Upper lobe of left lung (tissue), 6 donors: ENCODE measurements at regions not wholly inside any gene's neighbourhood (a gene's known extent, or its start where the extent isn't known, plus 50 kb on each side); places are given as distances from the start of the nearest gene placed in this dataset.
A peak's percentile ranks its signal among the peaks of the same experiment; 100 is the strongest.
"Not testable (repeated sequence)": the region's sequence is repeated elsewhere in the genome, so short reads cannot be mapped to it uniquely, and the experiment has no call there.

ENCODE experiments used
- ATAC-seq, 2 donors: fragments of 200-7000 bp; cut with Tn5 transposase; one replicate each; pipeline ENCODE4 v1.9.1; 2022; ENCODE audit warnings: mild to moderate bottlenecking in 2 of 2, moderate library complexity in 2 of 2; ENCODE audit not compliant: low FRiP score in 2 of 2
- DNase-seq, 2 donors: peaks; one replicate each; pipeline ENCODE4 v3.0.0-alpha.2; 2019 to 2020
- H3K27ac ChIP-seq, 4 donors: fragments of 200-600 bp; sonication (generic); one replicate each; pipeline ENCODE4 v1.5.1; 2016 to 2019
- H3K27me3 ChIP-seq, 4 donors: fragments of 200-600 bp; sonication (generic); one replicate each; pipeline ENCODE4 v1.5.1; 2017 to 2019
- H3K36me3 ChIP-seq, 4 donors: fragments of 200-600 bp; sonication (generic); one replicate each; pipeline ENCODE4 v1.5.1; 2016 to 2019
- H3K4me1 ChIP-seq, 4 donors: fragments of 200-600 bp; sonication (generic); one replicate each; pipeline ENCODE4 v1.5.1; 2018 to 2019
- H3K4me3 ChIP-seq, 4 donors: fragments of 200-600 bp; sonication (generic); one replicate each; pipeline ENCODE4 v1.5.1; 2017 to 2019; ENCODE audit warnings: mild to moderate bottlenecking in 2 of 4, moderate library complexity in 1 of 4
- H3K9me3 ChIP-seq, 4 donors: fragments of 200-600 bp; sonication (generic); one replicate each; pipeline ENCODE4 v1.5.1; 2018 to 2019
- CTCF ChIP-seq, 6 experiments: fragments of 450-650 bp in 4 of 6; fragments of 200-600 bp in 2 of 6; sonication (generic) in 2 of 6; IDR thresholded peaks; one replicate each; pipeline ENCODE4 v1.5.1; 2016 to 2019; ENCODE audit warnings: antibody characterized with exemption in 6 of 6
- EP300 ChIP-seq, 4 donors: sonication (generic); formaldehyde crosslinking; IDR thresholded peaks; one replicate each; pipeline ENCODE4 v1.5.1; 2017; ENCODE audit warnings: antibody characterized with exemption in 4 of 4, control low read depth in 2 of 4
- POLR2A ChIP-seq, 4 donors: fragments of 450-650 bp; IDR thresholded peaks; one replicate each; pipeline ENCODE4 v1.5.1; 2016 to 2017; ENCODE audit warnings: antibody characterized with exemption in 4 of 4, mild to moderate bottlenecking in 2 of 4
- POLR2AphosphoS5 ChIP-seq, 2 donors: sonication (generic); formaldehyde crosslinking; IDR thresholded peaks; one replicate each; pipeline ENCODE4 v1.5.1; 2017; ENCODE audit warnings: antibody characterized with exemption in 2 of 2
- WGBS, 2 donors: methylation state at CpG; one replicate each; pipeline ENCODE4 v1.1.5; 2017 to 2018; 5-methylcytosine and 5-hydroxymethylcytosine counted together
- donor health status: DM: no; HTN: no; CAD: no; lungs with moderate emphysema.
- donor health status: DM: no; HTN: yes; CAD: no; lungs with severe emphysema.

- TF ChIP-seq EP300 (IDR thresholded peaks at IDR 0.05) (no peak), POLR2A (IDR thresholded peaks at IDR 0.05) (no peak), POLR2AphosphoS5 (IDR thresholded peaks at IDR 0.05) (no peak), CTCF (IDR thresholded peaks at IDR 0.05) (no peak)
- DNase-seq = no peak
- H3K4me1 ChIP-seq = no peaks in the 10 kb centered on the region
- WGBS, 2 donors = 43 to 51% methylated on average over 7 of the region's 7 CpGs
- ATAC-seq = no peak
- H3K27ac ChIP-seq = no peak overlapping the region
- H3K36me3 ChIP-seq = no peaks in the 10 kb centered on the region
- H3K9me3 ChIP-seq = no peaks in the 10 kb centered on the region
- H3K4me3 ChIP-seq = no peak overlapping the region
- no peaks in the 10 kb centered on the region for H3K27me3 ChIP-seq
Measured at GRCh38 chr5:174900240-174900865, 176.0 kb downstream of the MSX2 start.

- no peak overlapping the region for H3K27ac ChIP-seq
- no peaks in the 10 kb centered on the region for H3K36me3 ChIP-seq
- 71 to 76% methylated on average over 4 of the region's 4 CpGs for WGBS, 2 donors
- DNase-seq (no peak), ATAC-seq (no peak)
- no peaks in the 10 kb centered on the region for H3K27me3 ChIP-seq
- no peaks in the 10 kb centered on the region for H3K9me3 ChIP-seq
- no peak overlapping the region for H3K4me3 ChIP-seq
- TF ChIP-seq POLR2A (IDR thresholded peaks at IDR 0.05) (no peak), CTCF (IDR thresholded peaks at IDR 0.05) (no peak)
- H3K4me1 ChIP-seq = no peaks in the 10 kb centered on the region
Measured at GRCh38 chr5:174897281-174897950, 173.0 kb downstream of the MSX2 start.

GRCh38 chr5:174895360-174895759 is 171.0 kb downstream of the MSX2 start:
- H3K9me3 ChIP-seq = no peaks in the 10 kb centered on the region
- DNase-seq (no peak), ATAC-seq (no peak)
- H3K27me3 ChIP-seq = no peaks in the 10 kb centered on the region
- no peaks in the 10 kb centered on the region for H3K36me3 ChIP-seq
- no peak for TF ChIP-seq CTCF (IDR thresholded peaks at IDR 0.05)
- no peak for TF ChIP-seq POLR2AphosphoS5 (IDR thresholded peaks at IDR 0.05)
- no peak for TF ChIP-seq POLR2A (IDR thresholded peaks at IDR 0.05)
- no peak for TF ChIP-seq EP300 (IDR thresholded peaks at IDR 0.05)
- H3K27ac ChIP-seq = no peak overlapping the region
- 74 to 84% methylated on average over 4 of the region's 4 CpGs for WGBS, 2 donors
- no peaks in the 10 kb centered on the region for H3K4me1 ChIP-seq
- H3K4me3 ChIP-seq = no peak overlapping the region

GRCh38 chr5:174892742-174893141 is 168.4 kb downstream of the MSX2 start:
- Histone ChIP-seq H3K27me3 (no peaks in the 10 kb centered on the region), H3K4me1 (no peaks in the 10 kb centered on the region), H3K4me3 (no peak overlapping the region), H3K27ac (no peak overlapping the region), H3K36me3 (no peaks in the 10 kb centered on the region), H3K9me3 (no peaks in the 10 kb centered on the region)
- DNase-seq (no peak), ATAC-seq (no peak)
- 89 to 92% methylated on average over 5 to 7 of the region's 7 CpGs for WGBS, 2 donors
- TF ChIP-seq CTCF (IDR thresholded peaks at IDR 0.05) = no peak
- no peak for TF ChIP-seq EP300 (IDR thresholded peaks at IDR 0.05)
- TF ChIP-seq POLR2AphosphoS5 (IDR thresholded peaks at IDR 0.05) = no peak
- no peak for TF ChIP-seq POLR2A (IDR thresholded peaks at IDR 0.05)

GRCh38 chr5:174880412-174881200 is 156.2 kb downstream of the MSX2 start:
- 89 to 95% methylated on average over 20 to 40 of the region's 40 CpGs for WGBS, 2 donors
- H3K4me1 ChIP-seq, ATAC-seq, H3K27me3 ChIP-seq, H3K27ac ChIP-seq, H3K36me3 ChIP-seq, H3K9me3 ChIP-seq, H3K4me3 ChIP-seq: not testable (repeated sequence)
- DNase-seq = peak in 1 of 2 donors; percentile 71
